ENCODE measurements at regions not wholly inside any gene's neighbourhood (a gene's known extent, or its start where the extent isn't known, plus 50 kb on each side); places are given as distances from the start of the nearest gene placed in this dataset.

DNA sequence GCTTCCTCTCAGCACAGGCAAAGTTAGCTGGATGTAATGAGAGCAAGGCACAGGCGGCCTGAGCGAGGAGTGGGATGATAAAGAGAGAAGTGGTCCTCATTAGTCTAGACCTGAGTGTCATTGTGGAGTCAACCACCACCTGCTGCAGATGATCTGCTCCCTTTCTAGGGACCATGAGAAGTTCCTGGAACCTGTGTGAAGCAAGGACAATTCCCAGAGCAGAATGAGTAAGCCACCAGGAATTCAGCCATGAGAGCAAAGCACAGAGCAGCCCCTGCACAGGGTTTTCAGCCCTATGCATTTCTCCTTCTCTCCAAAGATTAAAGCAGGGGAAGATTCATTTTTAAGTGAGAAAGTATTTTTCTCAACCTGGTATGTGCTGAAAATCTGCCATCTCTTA lies 146.8 kb upstream of the SPEF2 start:
- H3K27ac ChIP-seq (ENCODE audit: low read depth, low read length): no peak overlapping the region
- H2AFZ ChIP-seq (ENCODE audit: low read depth, low read length, severe bottlenecking): no peak overlapping the region
- no peaks in the 10 kb centered on the region for H3K36me3 ChIP-seq (ENCODE audit: low read length)
- H3K9ac ChIP-seq (ENCODE audit: low read length): no peak overlapping the region
- no peak overlapping the region for H3K4me2 ChIP-seq (ENCODE audit: low read depth, low read length, poor library complexity, severe bottlenecking)
- no peaks in the 10 kb centered on the region for H3K27me3 ChIP-seq (ENCODE audit: low read length)
- H3F3A ChIP-seq (ENCODE audit: insufficient read depth): no peaks in the 10 kb centered on the region
- TF ChIP-seq EZH2phosphoT487 (conservative IDR thresholded peaks at IDR 0.05; ENCODE audit: low read length): no peak
- TF ChIP-seq, protein P1, sequence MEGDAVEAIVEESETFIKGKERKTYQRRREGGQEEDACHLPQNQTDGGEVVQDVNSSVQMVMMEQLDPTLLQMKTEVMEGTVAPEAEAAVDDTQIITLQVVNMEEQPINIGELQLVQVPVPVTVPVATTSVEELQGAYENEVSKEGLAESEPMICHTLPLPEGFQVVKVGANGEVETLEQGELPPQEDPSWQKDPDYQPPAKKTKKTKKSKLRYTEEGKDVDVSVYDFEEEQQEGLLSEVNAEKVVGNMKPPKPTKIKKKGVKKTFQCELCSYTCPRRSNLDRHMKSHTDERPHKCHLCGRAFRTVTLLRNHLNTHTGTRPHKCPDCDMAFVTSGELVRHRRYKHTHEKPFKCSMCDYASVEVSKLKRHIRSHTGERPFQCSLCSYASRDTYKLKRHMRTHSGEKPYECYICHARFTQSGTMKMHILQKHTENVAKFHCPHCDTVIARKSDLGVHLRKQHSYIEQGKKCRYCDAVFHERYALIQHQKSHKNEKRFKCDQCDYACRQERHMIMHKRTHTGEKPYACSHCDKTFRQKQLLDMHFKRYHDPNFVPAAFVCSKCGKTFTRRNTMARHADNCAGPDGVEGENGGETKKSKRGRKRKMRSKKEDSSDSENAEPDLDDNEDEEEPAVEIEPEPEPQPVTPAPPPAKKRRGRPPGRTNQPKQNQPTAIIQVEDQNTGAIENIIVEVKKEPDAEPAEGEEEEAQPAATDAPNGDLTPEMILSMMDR (IDR thresholded peaks at IDR 0.05; ENCODE audit: insufficient read depth, low read length, poor library complexity, severe bottlenecking): no peak
- no peak overlapping the region for H3K4me3 ChIP-seq (ENCODE audit: insufficient read depth, low read length, poor library complexity, severe bottlenecking)
- no peaks in the 10 kb centered on the region for H3K9me2 ChIP-seq (replicated peaks; ENCODE audit: insufficient read depth, low read length)
- no peaks in the 10 kb centered on the region for H4K20me1 ChIP-seq (ENCODE audit: low read depth, low read length)
- no peaks in the 10 kb centered on the region for H3K9me3 ChIP-seq (ENCODE audit: insufficient read depth, low read length)
- no peaks in the 10 kb centered on the region for H3K79me2 ChIP-seq (ENCODE audit: insufficient read depth, low read length)

DNA sequence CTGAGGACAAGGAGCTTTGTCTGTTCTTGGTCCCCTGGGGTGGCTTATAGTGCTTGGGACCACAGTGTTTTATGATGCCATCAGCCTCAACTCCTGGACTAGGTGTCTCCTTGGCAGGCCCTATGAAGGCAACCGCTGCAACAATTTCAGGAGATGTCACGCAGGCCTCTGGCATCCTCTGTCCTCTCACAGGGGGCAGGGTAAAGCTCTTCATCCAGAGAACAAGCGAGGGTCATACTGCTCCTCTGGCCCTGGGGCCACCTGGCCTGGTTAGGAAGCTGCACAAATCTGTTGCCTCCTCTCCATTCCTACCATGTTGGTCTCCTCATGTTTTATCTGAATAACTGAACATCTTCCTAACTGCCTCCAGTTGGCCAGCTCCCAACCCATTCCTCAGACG lies 148.9 kb upstream of the SPEF2 start:
- TF ChIP-seq EZH2phosphoT487 (conservative IDR thresholded peaks at IDR 0.05; ENCODE audit: low read length): no peak
- no peaks in the 10 kb centered on the region for H3K79me2 ChIP-seq (ENCODE audit: insufficient read depth, low read length)
- H3K9me3 ChIP-seq (ENCODE audit: insufficient read depth, low read length): no peaks in the 10 kb centered on the region
- no peaks in the 10 kb centered on the region for H3F3A ChIP-seq (ENCODE audit: insufficient read depth)
- H3K27me3 ChIP-seq (ENCODE audit: low read length): no peaks in the 10 kb centered on the region
- no peaks in the 10 kb centered on the region for H4K20me1 ChIP-seq (ENCODE audit: low read depth, low read length)
- H3K27ac ChIP-seq (ENCODE audit: low read depth, low read length): no peak overlapping the region
- H3K4me3 ChIP-seq (ENCODE audit: insufficient read depth, low read length, poor library complexity, severe bottlenecking): no peak overlapping the region
- H3K4me2 ChIP-seq (ENCODE audit: low read depth, low read length, poor library complexity, severe bottlenecking): no peak overlapping the region
- H2AFZ ChIP-seq (ENCODE audit: low read depth, low read length, severe bottlenecking): no peak overlapping the region
- no peak overlapping the region for H3K9ac ChIP-seq (ENCODE audit: low read length)
- H3K9me2 ChIP-seq (replicated peaks; ENCODE audit: insufficient read depth, low read length): no peaks in the 10 kb centered on the region
- no peaks in the 10 kb centered on the region for H3K36me3 ChIP-seq (ENCODE audit: low read length)

DNA sequence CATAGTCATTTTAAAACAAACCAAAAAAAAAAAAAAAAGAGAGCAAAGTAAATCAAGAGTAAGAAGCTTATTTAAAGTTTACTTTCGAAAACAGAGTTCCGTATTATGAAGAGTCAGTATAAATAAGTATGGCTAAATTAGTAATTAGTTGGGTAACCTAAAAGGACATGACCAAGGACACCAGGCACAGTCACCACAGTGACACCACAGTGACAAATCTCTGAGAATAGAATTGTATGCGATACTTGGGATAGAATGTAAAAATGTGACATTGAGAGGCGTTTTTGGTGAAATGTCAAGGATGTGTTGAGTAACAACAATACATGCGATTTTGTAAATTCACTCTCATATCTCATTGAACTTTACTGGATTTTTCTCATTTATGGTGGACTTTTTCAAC lies 150.9 kb upstream of the SPEF2 start:
- Histone ChIP-seq H3K4me3 (ENCODE audit: insufficient read depth, low read length, poor library complexity, severe bottlenecking) (no peak overlapping the region), H3F3A (ENCODE audit: insufficient read depth) (no peaks in the 10 kb centered on the region), H3K9me3 (ENCODE audit: insufficient read depth, low read length) (no peaks in the 10 kb centered on the region), H3K9me2 (replicated peaks; ENCODE audit: insufficient read depth, low read length) (no peaks in the 10 kb centered on the region), H3K36me3 (ENCODE audit: low read length) (no peaks in the 10 kb centered on the region), H3K9ac (ENCODE audit: low read length) (no peak overlapping the region), H3K79me2 (ENCODE audit: insufficient read depth, low read length) (no peaks in the 10 kb centered on the region), H4K20me1 (ENCODE audit: low read depth, low read length) (no peaks in the 10 kb centered on the region), H2AFZ (ENCODE audit: low read depth, low read length, severe bottlenecking) (no peak overlapping the region), H3K4me2 (ENCODE audit: low read depth, low read length, poor library complexity, severe bottlenecking) (no peak overlapping the region), H3K27me3 (ENCODE audit: low read length) (no peaks in the 10 kb centered on the region), H3K27ac (ENCODE audit: low read depth, low read length) (no peak overlapping the region)
- no peak for TF ChIP-seq EZH2phosphoT487 (conservative IDR thresholded peaks at IDR 0.05; ENCODE audit: low read length)
- TF ChIP-seq, protein P1 (IDR thresholded peaks at IDR 0.05; ENCODE audit: insufficient read depth, low read length, poor library complexity, severe bottlenecking): no peak

DNA sequence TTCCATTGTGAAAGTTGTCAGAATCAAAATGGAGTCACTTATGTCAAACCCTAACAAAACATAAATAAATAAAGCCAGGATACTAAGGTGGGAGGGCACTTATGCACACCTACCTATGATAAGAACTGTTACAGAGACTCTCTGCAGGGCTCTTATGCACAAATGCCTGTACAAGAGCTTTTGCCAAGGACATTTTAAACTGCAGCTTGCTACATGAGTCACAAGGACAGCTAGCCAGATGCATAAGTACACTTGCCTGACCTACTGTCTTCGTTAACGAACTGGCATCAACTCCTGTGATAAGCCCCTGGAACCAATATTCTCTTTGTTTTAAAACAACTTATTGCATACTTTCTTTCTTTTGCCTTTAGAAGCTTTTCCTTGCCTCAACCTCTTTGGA lies 152.9 kb upstream of the SPEF2 start:
- H3K9ac ChIP-seq (ENCODE audit: low read length): no peak overlapping the region
- H3K27me3 ChIP-seq (ENCODE audit: low read length): no peaks in the 10 kb centered on the region
- no peak overlapping the region for H3K27ac ChIP-seq (ENCODE audit: low read depth, low read length)
- H3K36me3 ChIP-seq (ENCODE audit: low read length): no peaks in the 10 kb centered on the region
- TF ChIP-seq EZH2phosphoT487 (conservative IDR thresholded peaks at IDR 0.05; ENCODE audit: low read length): no peak
- TF ChIP-seq, protein P1 (IDR thresholded peaks at IDR 0.05; ENCODE audit: insufficient read depth, low read length, poor library complexity, severe bottlenecking): no peak
- no peaks in the 10 kb centered on the region for H3K79me2 ChIP-seq (ENCODE audit: insufficient read depth, low read length)
- no peaks in the 10 kb centered on the region for H3K9me2 ChIP-seq (replicated peaks; ENCODE audit: insufficient read depth, low read length)
- no peak overlapping the region for H3K4me2 ChIP-seq (ENCODE audit: low read depth, low read length, poor library complexity, severe bottlenecking)
- H4K20me1 ChIP-seq (ENCODE audit: low read depth, low read length): no peaks in the 10 kb centered on the region
- H3K4me3 ChIP-seq (ENCODE audit: insufficient read depth, low read length, poor library complexity, severe bottlenecking): no peak overlapping the region
- H2AFZ ChIP-seq (ENCODE audit: low read depth, low read length, severe bottlenecking): no peak overlapping the region
- H3F3A ChIP-seq (ENCODE audit: insufficient read depth): no peaks in the 10 kb centered on the region
- no peaks in the 10 kb centered on the region for H3K9me3 ChIP-seq (ENCODE audit: insufficient read depth, low read length)
